C4-2B (cell line): ENCODE measurements at regions not wholly inside any gene's neighbourhood (a gene's known extent, or its start where the extent isn't known, plus 50 kb on each side); places are given as distances from the start of the nearest gene placed in this dataset.
A peak's percentile ranks its signal among the peaks of the same experiment; 100 is the strongest.

Experiments used
- H3K27ac ChIP-seq: fragments of 450-650 bp; 2 replicates; pipeline ENCODE4 v1.5.1; 2017
- ZFX ChIP-seq: fragments of 450-650 bp; IDR thresholded peaks from 2 replicates; pipeline ENCODE4 v1.6.1; 2017
- TF ChIP-seq, protein P1 (sequence below): fragments of 450-650 bp; conservative IDR thresholded peaks from 2 replicates; pipeline ENCODE4 v1.5.1; 2017; ENCODE audit warnings: mild to moderate bottlenecking

DNA sequence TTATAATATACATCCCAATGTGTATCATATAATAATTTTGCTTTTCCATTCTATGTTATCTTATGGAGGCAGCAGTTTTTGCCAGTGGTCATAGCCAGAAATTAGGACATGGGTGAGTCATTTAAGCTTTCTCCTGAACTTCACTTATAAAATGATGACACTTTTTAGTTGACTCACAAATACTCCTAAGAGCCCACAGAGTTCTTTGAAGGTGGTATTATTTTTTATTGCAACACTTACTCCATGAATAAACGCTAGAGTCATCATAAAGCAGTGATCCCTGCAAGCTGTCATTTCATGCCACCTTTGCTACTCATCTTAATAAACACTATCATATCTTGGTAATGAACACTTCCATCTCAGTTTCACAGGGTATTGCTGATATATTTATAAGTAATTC, 69.9 kb upstream of the MAPRE2 start:
- TF ChIP-seq, protein P1, sequence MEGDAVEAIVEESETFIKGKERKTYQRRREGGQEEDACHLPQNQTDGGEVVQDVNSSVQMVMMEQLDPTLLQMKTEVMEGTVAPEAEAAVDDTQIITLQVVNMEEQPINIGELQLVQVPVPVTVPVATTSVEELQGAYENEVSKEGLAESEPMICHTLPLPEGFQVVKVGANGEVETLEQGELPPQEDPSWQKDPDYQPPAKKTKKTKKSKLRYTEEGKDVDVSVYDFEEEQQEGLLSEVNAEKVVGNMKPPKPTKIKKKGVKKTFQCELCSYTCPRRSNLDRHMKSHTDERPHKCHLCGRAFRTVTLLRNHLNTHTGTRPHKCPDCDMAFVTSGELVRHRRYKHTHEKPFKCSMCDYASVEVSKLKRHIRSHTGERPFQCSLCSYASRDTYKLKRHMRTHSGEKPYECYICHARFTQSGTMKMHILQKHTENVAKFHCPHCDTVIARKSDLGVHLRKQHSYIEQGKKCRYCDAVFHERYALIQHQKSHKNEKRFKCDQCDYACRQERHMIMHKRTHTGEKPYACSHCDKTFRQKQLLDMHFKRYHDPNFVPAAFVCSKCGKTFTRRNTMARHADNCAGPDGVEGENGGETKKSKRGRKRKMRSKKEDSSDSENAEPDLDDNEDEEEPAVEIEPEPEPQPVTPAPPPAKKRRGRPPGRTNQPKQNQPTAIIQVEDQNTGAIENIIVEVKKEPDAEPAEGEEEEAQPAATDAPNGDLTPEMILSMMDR: no peak
- no peak for TF ChIP-seq ZFX
- no peak overlapping the region for H3K27ac ChIP-seq

GRCh38 chr18:34972765-34973414, 68.3 kb upstream of the MAPRE2 start:
- TF ChIP-seq, protein P1: no peak
- TF ChIP-seq ZFX: no peak
- H3K27ac ChIP-seq: no peak overlapping the region

- no peak overlapping the region for H3K27ac ChIP-seq
- TF ChIP-seq, protein P1: no peak
- TF ChIP-seq ZFX: no peak
Observed at GRCh38 chr18:34976123-34976522, 65.1 kb upstream of the MAPRE2 start.

GRCh38 chr18:34976534-34976898, 64.7 kb upstream of the MAPRE2 start:
- no peak for TF ChIP-seq ZFX
- TF ChIP-seq, protein P1: no peak
- peak overlapping the region; percentile 35; the same call in 1 of the 2 replicates for H3K27ac ChIP-seq

- no peak for TF ChIP-seq ZFX
- TF ChIP-seq, protein P1: no peak
- H3K27ac ChIP-seq: peak overlapping the region; percentile 35; the same call in 1 of the 2 replicates
Observed at GRCh38 chr18:34976899-34977837, 64.0 kb upstream of the MAPRE2 start.

GRCh38 chr18:34977838-34978532, 63.2 kb upstream of the MAPRE2 start:
- H3K27ac ChIP-seq: no peak overlapping the region

More at GRCh38 chr18:34977838-34978532, 63.2 kb upstream of the MAPRE2 start:
- TF ChIP-seq, protein P1: no peak
- TF ChIP-seq ZFX: no peak
